Thymus (tissue), 11 donors: ENCODE measurements at regions not wholly inside any gene's neighbourhood (a gene's known extent, or its start where the extent isn't known, plus 50 kb on each side); places are given as distances from the start of the nearest gene placed in this dataset.
"Not testable (repeated sequence)": the region's sequence is repeated elsewhere in the genome, so short reads cannot be mapped to it uniquely, and the experiment has no call there.

Experiments
- DNase-seq, 9 donors: peaks; one replicate each; pipeline ENCODE4 v3.0.0-alpha.2; 2013; ENCODE audit warnings: low spot score in 9 of 9, low read depth in 6 of 9, missing footprints in 1 of 9
- H3K27ac ChIP-seq, 2 donors: one replicate each; pipeline ENCODE4 v1.5.1; 2013; ENCODE audit warnings: control low read depth in 1 of 2, low read depth in 1 of 2, low read length in 1 of 2, mild to moderate bottlenecking in 1 of 2, moderate library complexity in 1 of 2
- H3K27me3 ChIP-seq, 2 donors: one replicate each; pipeline ENCODE4 v1.5.1; 2013; ENCODE audit warnings: low read length in 1 of 2; ENCODE audit not compliant: control insufficient read depth in 2 of 2, insufficient read depth in 1 of 2
- H3K36me3 ChIP-seq, 2 donors: one replicate each; pipeline ENCODE4 v1.5.1; 2013; ENCODE audit warnings: low read length in 1 of 2, mild to moderate bottlenecking in 1 of 2, moderate library complexity in 1 of 2; ENCODE audit not compliant: control insufficient read depth in 2 of 2, insufficient read depth in 2 of 2
- H3K4me1 ChIP-seq, 2 donors: one replicate each; pipeline ENCODE4 v1.5.1; 2013; ENCODE audit warnings: low read length in 2 of 2; ENCODE audit not compliant: control insufficient read depth in 2 of 2, insufficient read depth in 2 of 2
- H3K4me3 ChIP-seq, 2 donors: one replicate each; pipeline ENCODE4 v1.5.1; 2013; ENCODE audit warnings: low read length in 2 of 2, control low read depth in 1 of 2, mild to moderate bottlenecking in 1 of 2
- H3K9me3 ChIP-seq, 2 donors: one replicate each; pipeline ENCODE4 v1.5.1; 2013; ENCODE audit warnings: low read length in 1 of 2, mild to moderate bottlenecking in 1 of 2; ENCODE audit not compliant: control insufficient read depth in 2 of 2, insufficient read depth in 1 of 2
- WGBS: extraction: QIAGEN DNeasy Blood & Tissue Kit; methylation state at CpG from one replicate; pipeline ENCODE4 v1.1.7; 2013; 5-methylcytosine and 5-hydroxymethylcytosine counted together
- donor health status: healthy.

- H3K36me3 ChIP-seq = no peaks in the 10 kb centered on the region
- H3K27ac ChIP-seq = no peak overlapping the region
- 90% methylated on average over 27 of the region's 27 CpGs for WGBS
- H3K9me3 ChIP-seq = peaks cover 3 to 27% of the 10 kb centered on the region in 2 donors
- DNase-seq = no peak
- H3K27me3 ChIP-seq = no peaks in the 10 kb centered on the region
- no peak overlapping the region for H3K4me3 ChIP-seq
- H3K4me1 ChIP-seq = no peaks in the 10 kb centered on the region
These were observed 115.3 kb upstream of the IRX2 start for GRCh38 chr5:2866662-2867372.

- H3K36me3 ChIP-seq = no peaks in the 10 kb centered on the region
These were observed 114.4 kb upstream of the IRX2 start for GRCh38 chr5:2865856-2866255.

GRCh38 chr5:2864515-2865105, 113.1 kb upstream of the IRX2 start:
- no peak overlapping the region for H3K4me3 ChIP-seq
- H3K27ac ChIP-seq = no peak overlapping the region
- peaks cover 3 to 27% of the 10 kb centered on the region in 2 donors for H3K9me3 ChIP-seq
- no peaks in the 10 kb centered on the region for H3K36me3 ChIP-seq
- 81% methylated on average over 14 of the region's 14 CpGs for WGBS
- DNase-seq = no peak
- no peaks in the 10 kb centered on the region for H3K4me1 ChIP-seq
- H3K27me3 ChIP-seq = no peaks in the 10 kb centered on the region

More at GRCh38 chr5:2865856-2866255, 114.4 kb upstream of the IRX2 start:
- Histone ChIP-seq H3K4me3 (no peak overlapping the region), H3K4me1 (no peaks in the 10 kb centered on the region), H3K27ac (no peak overlapping the region), H3K9me3 (peaks cover 3 to 27% of the 10 kb centered on the region in 2 donors), H3K27me3 (no peaks in the 10 kb centered on the region)
- no peak for DNase-seq
- WGBS = 88% methylated on average over 12 of the region's 12 CpGs

GRCh38 chr5:2863675-2864433, 112.4 kb upstream of the IRX2 start:
- no peak for DNase-seq
- no peaks in the 10 kb centered on the region for H3K27me3 ChIP-seq
- H3K9me3 ChIP-seq = peaks cover 3 to 27% of the 10 kb centered on the region in 2 donors
- H3K4me3 ChIP-seq = no peak overlapping the region
- H3K4me1 ChIP-seq = no peaks in the 10 kb centered on the region
- 90% methylated on average over 16 of the region's 16 CpGs for WGBS
- no peaks in the 10 kb centered on the region for H3K36me3 ChIP-seq
- H3K27ac ChIP-seq = no peak overlapping the region

- H3K27me3 ChIP-seq = no peaks in the 10 kb centered on the region
- H3K9me3 ChIP-seq = peaks cover 3 to 27% of the 10 kb centered on the region in 2 donors
- H3K4me3 ChIP-seq = no peak overlapping the region
- no peaks in the 10 kb centered on the region for H3K4me1 ChIP-seq
- H3K27ac ChIP-seq = no peak overlapping the region
- no peak for DNase-seq
- no peaks in the 10 kb centered on the region for H3K36me3 ChIP-seq
These were observed 111.7 kb upstream of the IRX2 start for GRCh38 chr5:2863133-2863532.

- peaks cover 3 to 27% of the 10 kb centered on the region in 2 donors for H3K9me3 ChIP-seq
- DNase-seq, H3K4me1 ChIP-seq, H3K27ac ChIP-seq, H3K36me3 ChIP-seq, H3K27me3 ChIP-seq, H3K4me3 ChIP-seq: not testable (repeated sequence)
- WGBS = 92% methylated on average over 3 of the region's 3 CpGs
These were observed 110.7 kb upstream of the IRX2 start for GRCh38 chr5:2862176-2862575.

GRCh38 chr5:2861605-2862004, 110.1 kb upstream of the IRX2 start:
- no peak overlapping the region for H3K4me3 ChIP-seq
- DNase-seq = no peak
- H3K9me3 ChIP-seq = peaks cover 2 to 26% of the 10 kb centered on the region in 2 donors
- no peaks in the 10 kb centered on the region for H3K36me3 ChIP-seq
- 83% methylated on average over 7 of the region's 7 CpGs for WGBS
- no peaks in the 10 kb centered on the region for H3K4me1 ChIP-seq
- H3K27ac ChIP-seq = no peak overlapping the region
- H3K27me3 ChIP-seq = no peaks in the 10 kb centered on the region

- H3K4me1 ChIP-seq = no peaks in the 10 kb centered on the region
- H3K27ac ChIP-seq = no peak overlapping the region
- H3K9me3 ChIP-seq = peaks cover 0 to 18% of the 10 kb centered on the region in 2 donors
- no peaks in the 10 kb centered on the region for H3K27me3 ChIP-seq
- no peaks in the 10 kb centered on the region for H3K36me3 ChIP-seq
- 73% methylated on average over 10 of the region's 10 CpGs for WGBS
- no peak overlapping the region for H3K4me3 ChIP-seq
- DNase-seq = no peak
These were observed 108.6 kb upstream of the IRX2 start for GRCh38 chr5:2860101-2860500.

- H3K27ac ChIP-seq = no peak overlapping the region
- no peak overlapping the region for H3K4me3 ChIP-seq
- H3K27me3 ChIP-seq = no peaks in the 10 kb centered on the region
- H3K4me1 ChIP-seq = no peaks in the 10 kb centered on the region
- 57% methylated on average over 2 of the region's 2 CpGs for WGBS
- H3K36me3 ChIP-seq = no peaks in the 10 kb centered on the region
- no peak for DNase-seq
- peaks cover 0 to under 1% of the 10 kb centered on the region in 2 donors for H3K9me3 ChIP-seq
These were observed 106.4 kb upstream of the IRX2 start for GRCh38 chr5:2857837-2858236.
